ENCODE measurements at regions not wholly inside any gene's neighbourhood (a gene's known extent, or its start where the extent isn't known, plus 50 kb on each side); places are given as distances from the start of the nearest gene placed in this dataset.
"Not testable (repeated sequence)": the region's sequence is repeated elsewhere in the genome, so short reads cannot be mapped to it uniquely, and the experiment has no call there.

DNA sequence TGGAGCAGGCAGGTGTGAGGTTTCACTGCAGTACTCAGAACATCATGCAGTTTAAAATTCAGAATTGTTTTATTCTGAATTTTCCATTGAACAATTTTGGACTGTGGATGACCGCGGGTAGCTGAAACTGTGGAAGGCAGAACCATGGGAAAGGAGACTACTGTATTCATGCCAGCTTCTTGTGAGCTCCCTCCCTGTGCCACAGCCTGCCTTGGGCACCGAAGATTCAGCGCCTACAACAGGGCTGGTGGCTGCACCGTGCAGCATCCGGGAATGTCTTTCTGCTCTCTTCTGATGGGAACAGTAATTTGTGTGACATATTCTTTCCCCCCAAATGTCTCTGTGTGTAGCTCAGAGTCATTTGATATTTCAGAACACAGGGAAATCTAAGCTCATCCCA, 118.5 kb upstream of the NKX1-1 start:
- DNase-seq (ENCODE audit: low spot score): no peak
- POLR2A ChIA-PET (ENCODE audit: low non-redundant PET): no interaction called here
- CTCF ChIA-PET: interaction anchor here (0.5 kb wide), 1 partner anchor 169 kb away, joined by 3 read pairs; no protein-coding TSS in a partner anchor
- TF ChIP-seq, protein P1, sequence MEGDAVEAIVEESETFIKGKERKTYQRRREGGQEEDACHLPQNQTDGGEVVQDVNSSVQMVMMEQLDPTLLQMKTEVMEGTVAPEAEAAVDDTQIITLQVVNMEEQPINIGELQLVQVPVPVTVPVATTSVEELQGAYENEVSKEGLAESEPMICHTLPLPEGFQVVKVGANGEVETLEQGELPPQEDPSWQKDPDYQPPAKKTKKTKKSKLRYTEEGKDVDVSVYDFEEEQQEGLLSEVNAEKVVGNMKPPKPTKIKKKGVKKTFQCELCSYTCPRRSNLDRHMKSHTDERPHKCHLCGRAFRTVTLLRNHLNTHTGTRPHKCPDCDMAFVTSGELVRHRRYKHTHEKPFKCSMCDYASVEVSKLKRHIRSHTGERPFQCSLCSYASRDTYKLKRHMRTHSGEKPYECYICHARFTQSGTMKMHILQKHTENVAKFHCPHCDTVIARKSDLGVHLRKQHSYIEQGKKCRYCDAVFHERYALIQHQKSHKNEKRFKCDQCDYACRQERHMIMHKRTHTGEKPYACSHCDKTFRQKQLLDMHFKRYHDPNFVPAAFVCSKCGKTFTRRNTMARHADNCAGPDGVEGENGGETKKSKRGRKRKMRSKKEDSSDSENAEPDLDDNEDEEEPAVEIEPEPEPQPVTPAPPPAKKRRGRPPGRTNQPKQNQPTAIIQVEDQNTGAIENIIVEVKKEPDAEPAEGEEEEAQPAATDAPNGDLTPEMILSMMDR (conservative IDR thresholded peaks at IDR 0.05; ENCODE audit: low read depth): no peak
- no peak overlapping the region for H3K27ac ChIP-seq

DNA sequence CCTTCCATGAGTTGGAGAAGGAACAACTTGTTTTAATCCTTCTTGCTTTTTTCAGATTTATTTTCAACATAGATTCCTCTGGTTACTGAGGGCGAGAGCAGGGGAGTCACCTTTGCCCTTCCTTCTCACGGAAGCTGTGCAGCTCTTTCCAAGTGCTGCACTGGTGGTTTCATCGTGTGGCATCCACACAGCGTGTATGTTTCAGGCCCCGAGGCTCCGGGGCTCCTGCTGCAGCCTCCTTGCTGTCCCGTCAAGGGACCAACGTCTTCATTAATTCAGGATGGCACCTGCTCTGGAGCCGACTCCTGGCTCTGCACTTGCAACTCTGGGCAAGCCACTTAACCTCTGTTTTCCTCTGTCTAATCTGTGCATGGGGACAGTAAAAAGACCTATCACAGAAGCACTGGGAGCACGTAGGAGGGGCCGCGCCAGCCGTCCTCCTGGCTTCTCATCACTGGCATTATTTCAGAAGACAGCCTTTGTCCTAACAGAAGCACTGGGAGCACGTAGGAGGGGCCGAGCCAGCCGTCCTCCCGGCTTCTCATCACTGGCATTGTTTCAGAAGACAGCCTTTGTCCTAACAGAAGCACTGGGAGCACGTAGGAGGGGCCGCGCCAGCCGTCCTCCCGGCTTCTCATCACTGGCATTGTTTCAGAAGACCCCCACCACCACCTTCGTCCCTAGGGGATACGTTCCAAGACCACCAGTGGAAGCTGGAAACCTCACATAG, 117.8 kb upstream of the NKX1-1 start:
- ChIA-PET POLR2A (ENCODE audit: low non-redundant PET) (no interaction called here), CTCF (interaction anchor here (0.7 kb wide), 1 partner anchor 29 kb away, joined by 3 read pairs; no protein-coding TSS in a partner anchor)
- TF ChIP-seq, protein P1 (conservative IDR thresholded peaks at IDR 0.05; ENCODE audit: low read depth): no peak

DNA sequence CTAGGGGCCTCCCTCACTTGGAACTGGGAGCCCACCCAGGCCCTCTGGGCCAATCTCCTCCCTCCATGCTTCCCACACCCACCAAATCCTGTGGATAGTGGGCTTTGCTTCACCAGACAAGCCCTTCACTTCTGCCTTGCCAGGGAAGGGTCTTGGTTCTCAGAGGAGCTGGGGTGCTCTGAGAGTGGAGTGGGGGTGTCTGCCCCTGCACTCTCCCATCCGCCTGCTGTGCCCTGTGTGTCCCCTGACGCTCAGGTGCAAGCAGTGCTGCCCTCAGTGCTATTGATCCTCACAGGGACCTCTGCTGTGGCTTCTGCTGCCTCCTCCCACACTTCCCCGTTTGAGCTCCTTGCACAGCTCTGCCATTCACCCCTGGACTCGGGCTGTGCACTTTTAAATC, 117.3 kb upstream of the NKX1-1 start:
- no peak for DNase-seq (ENCODE audit: low spot score)
- no peak overlapping the region for H3K27ac ChIP-seq
- POLR2A ChIA-PET (ENCODE audit: low non-redundant PET): no interaction called here
- TF ChIP-seq, protein P1 (conservative IDR thresholded peaks at IDR 0.05; ENCODE audit: low read depth): no peak
- CTCF ChIA-PET: interaction anchor here (0.7 kb wide), 1 partner anchor 28 kb away, joined by 3 read pairs; no protein-coding TSS in a partner anchor

More for the DNA sequence above, 117.8 kb upstream of the NKX1-1 start:
- no peak overlapping the region for H3K27ac ChIP-seq
- DNase-seq (ENCODE audit: low spot score): no peak

DNA sequence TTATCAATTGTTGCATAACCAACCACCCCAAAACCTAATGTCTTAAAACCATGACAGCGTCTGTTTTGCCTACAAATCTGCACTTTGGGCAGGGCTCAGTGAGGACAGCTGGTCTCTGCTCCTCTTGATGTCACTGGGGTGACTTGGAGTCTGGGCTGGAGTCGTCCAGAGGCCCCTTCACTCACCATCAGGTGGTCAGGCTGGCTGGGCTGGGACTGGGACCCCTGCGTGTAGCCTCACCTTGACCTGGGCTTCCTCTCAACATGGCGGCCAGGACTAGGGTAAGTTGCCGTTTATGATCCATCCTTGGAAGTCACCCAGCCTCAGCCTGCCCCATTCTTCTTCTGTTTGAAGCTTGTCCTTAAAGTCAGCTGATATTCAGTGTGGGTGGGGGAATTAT, 116.8 kb upstream of the NKX1-1 start:
- ChIA-PET POLR2A (ENCODE audit: low non-redundant PET) (no interaction called here), CTCF (no interaction called here)
- no peak overlapping the region for H3K27ac ChIP-seq
- TF ChIP-seq, protein P1 (conservative IDR thresholded peaks at IDR 0.05; ENCODE audit: low read depth): no peak
- no peak for DNase-seq (ENCODE audit: low spot score)

DNA sequence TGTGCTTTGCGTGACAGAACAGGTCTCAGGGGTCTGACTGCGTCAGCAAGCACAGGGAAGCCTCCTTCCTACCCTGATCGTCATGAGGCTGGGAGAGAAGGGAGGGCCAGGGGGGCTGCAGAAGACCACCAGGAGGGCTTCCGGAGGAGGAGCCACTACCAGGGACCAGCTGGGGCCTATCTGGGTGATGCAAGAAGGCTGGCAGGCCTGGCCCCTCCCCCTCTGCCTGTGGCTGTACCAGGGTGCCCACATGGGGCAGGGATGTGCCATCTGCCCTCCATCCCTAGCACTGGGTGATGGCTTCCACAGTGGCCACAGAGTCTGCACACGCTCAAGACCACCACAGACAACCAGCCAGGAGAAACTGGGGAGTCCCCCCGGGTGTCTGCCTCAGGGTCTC, 116.4 kb upstream of the NKX1-1 start:
- ChIA-PET CTCF (no interaction called here), POLR2A (ENCODE audit: low non-redundant PET) (no interaction called here)
- no peak for DNase-seq (ENCODE audit: low spot score)
- TF ChIP-seq, protein P1 (conservative IDR thresholded peaks at IDR 0.05; ENCODE audit: low read depth): no peak
- H3K27ac ChIP-seq: no peak overlapping the region

DNA sequence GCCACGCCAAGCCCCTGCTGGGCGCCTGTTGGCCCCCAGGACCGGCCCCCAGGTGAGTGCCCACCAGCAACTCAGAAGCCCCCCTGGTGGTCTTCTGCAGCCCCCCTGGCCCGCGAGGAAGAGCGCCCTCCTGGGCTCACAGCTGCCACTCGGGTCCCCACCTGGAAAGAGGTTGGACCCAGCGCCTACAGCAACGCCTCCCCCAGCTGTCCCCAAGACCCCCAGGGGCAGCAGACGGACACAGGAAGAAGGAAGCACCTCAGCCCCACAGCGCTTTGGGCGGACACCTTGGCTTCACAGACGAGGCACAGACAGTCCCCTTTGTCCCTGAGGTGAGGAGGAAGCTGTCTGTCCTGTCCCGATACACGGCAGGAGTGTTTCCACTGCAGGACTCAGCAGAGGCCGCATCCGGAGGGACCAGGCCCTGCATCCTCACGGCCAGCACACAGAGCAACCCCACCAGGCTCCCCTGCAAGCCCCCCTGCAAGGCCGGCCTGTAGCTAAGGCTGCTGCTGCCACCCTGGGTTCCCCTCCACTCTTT, 115.6 kb upstream of the NKX1-1 start:
- ChIA-PET POLR2A (ENCODE audit: low non-redundant PET) (no interaction called here), CTCF (no interaction called here)
- H3K27ac ChIP-seq: peak overlapping the region; percentile 82
- TF ChIP-seq, protein P1 (conservative IDR thresholded peaks at IDR 0.05; ENCODE audit: low read depth): no peak
- DNase-seq (ENCODE audit: low spot score): no peak

DNA sequence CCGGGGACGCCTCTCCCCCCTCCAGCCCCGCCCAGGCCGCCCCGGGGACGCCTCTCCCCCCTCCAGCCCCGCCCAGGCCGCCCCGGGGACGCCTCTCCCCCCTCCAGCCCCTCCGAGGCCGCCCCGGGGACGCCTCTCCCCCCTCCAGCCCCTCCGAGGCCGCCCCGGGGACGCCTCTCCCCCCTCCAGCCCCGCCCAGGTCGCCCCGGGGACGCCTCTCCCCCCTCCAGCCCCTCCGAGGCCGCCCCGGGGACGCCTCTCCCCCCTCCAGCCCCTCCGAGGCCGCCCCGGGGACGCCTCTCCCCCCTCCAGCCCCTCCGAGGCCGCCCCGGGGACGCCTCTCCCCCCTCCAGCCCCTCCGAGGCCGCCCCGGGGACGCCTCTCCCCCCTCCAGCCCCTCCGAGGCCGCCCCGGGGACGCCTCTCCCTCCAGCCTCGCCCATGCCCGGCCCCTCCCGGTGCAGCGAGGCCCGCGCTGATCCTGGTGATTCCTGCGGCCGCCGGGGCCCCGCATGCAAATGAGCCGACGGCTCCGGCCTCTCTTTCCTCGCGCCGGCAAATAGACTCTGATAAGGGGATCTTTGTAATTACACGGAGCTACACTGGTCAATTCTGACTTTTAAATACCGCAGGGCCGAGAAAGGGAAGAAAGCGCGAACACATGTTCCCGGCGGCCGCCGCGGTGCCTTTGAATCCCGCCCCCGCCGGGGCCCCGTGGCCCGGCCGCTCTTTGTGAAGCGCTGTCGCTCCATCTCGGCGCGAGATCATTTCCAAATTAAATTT, 114.7 kb upstream of the NKX1-1 start:
- H3K27ac ChIP-seq: peak overlapping the region; percentile 82
- CTCF ChIA-PET; POLR2A ChIA-PET (ENCODE audit: low non-redundant PET): not testable (repeated sequence)
- DNase-seq (ENCODE audit: low spot score): peak; percentile 52
